ENCODE measurements at regions not wholly inside any gene's neighbourhood (a gene's known extent, or its start where the extent isn't known, plus 50 kb on each side); places are given as distances from the start of the nearest gene placed in this dataset.

DNA sequence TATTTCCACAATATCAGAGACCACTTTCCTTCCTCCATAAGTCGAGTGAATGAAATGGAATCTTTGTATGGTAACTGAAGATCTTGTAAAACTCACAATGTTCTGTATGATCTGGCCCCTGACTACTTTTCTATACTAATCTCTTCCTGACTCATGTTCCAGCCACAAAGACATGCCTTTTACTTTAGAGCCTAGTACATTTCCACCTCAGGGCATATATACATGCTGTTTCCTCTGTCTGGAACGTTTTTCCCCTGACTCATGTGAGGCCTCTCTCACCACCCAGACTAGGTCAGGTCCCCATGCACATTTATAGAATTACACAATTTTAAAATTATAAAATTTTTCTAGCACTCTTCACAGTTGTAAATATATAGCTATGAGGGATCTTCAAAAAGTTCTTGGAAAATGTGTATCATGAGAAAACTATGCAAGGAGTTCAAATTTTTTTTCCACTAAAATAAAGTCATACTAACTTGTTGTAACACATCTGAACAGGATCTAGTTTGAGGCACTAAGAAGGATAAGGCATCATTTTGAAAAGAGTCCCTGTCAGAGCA, 208.8 kb downstream of the SH2D1A start:
- Histone ChIP-seq H3K9me2 (replicated peaks; ENCODE audit: low read depth, low read length) (no peaks in the 10 kb centered on the region), H4K20me1 (ENCODE audit: insufficient read depth, low read length, poor library complexity, severe bottlenecking) (no peaks in the 10 kb centered on the region), H3K4me2 (ENCODE audit: low read depth, low read length, poor library complexity, severe bottlenecking) (no peak overlapping the region), H3K36me3 (ENCODE audit: insufficient read depth, low read length) (no peaks in the 10 kb centered on the region), H3K27me3 (ENCODE audit: insufficient read depth, low read length, poor library complexity, severe bottlenecking) (no peaks in the 10 kb centered on the region), H3K4me3 (ENCODE audit: low read length, poor library complexity, severe bottlenecking) (no peak overlapping the region), H3F3A (ENCODE audit: low read depth) (no peaks in the 10 kb centered on the region), H2AFZ (ENCODE audit: low read length) (no peak overlapping the region), H3K9ac (ENCODE audit: low read depth, low read length, poor library complexity, severe bottlenecking) (no peak overlapping the region), H3K9me3 (ENCODE audit: insufficient read depth, low read depth, low read length) (no peaks in the 10 kb centered on the region), H3K4me1 (ENCODE audit: insufficient read depth, low read length, poor library complexity, severe bottlenecking) (no peaks in the 10 kb centered on the region), H3K79me2 (ENCODE audit: insufficient read depth, low read length) (no peaks in the 10 kb centered on the region)
- no peak for TF ChIP-seq CTCF (conservative IDR thresholded peaks at IDR 0.05; ENCODE audit: low read length)
- TF ChIP-seq EZH2phosphoT487 (IDR thresholded peaks at IDR 0.05; ENCODE audit: borderline replicate concordance) = no peak

- H3K27me3 ChIP-seq (ENCODE audit: insufficient read depth, low read length, poor library complexity, severe bottlenecking) = no peaks in the 10 kb centered on the region
- no peaks in the 10 kb centered on the region for H3F3A ChIP-seq (ENCODE audit: low read depth)
- H4K20me1 ChIP-seq (ENCODE audit: insufficient read depth, low read length, poor library complexity, severe bottlenecking) = no peaks in the 10 kb centered on the region
- no peak overlapping the region for H3K9ac ChIP-seq (ENCODE audit: low read depth, low read length, poor library complexity, severe bottlenecking)
- TF ChIP-seq CTCF (conservative IDR thresholded peaks at IDR 0.05; ENCODE audit: low read length) = no peak
- no peak for TF ChIP-seq EZH2phosphoT487 (IDR thresholded peaks at IDR 0.05; ENCODE audit: borderline replicate concordance)
- no peaks in the 10 kb centered on the region for H3K9me3 ChIP-seq (ENCODE audit: insufficient read depth, low read depth, low read length)
- H3K4me3 ChIP-seq (ENCODE audit: low read length, poor library complexity, severe bottlenecking) = no peak overlapping the region
- H3K36me3 ChIP-seq (ENCODE audit: insufficient read depth, low read length) = no peaks in the 10 kb centered on the region
- H3K79me2 ChIP-seq (ENCODE audit: insufficient read depth, low read length) = no peaks in the 10 kb centered on the region
- H3K4me1 ChIP-seq (ENCODE audit: insufficient read depth, low read length, poor library complexity, severe bottlenecking) = no peaks in the 10 kb centered on the region
- no peak overlapping the region for H3K4me2 ChIP-seq (ENCODE audit: low read depth, low read length, poor library complexity, severe bottlenecking)
- H3K9me2 ChIP-seq (replicated peaks; ENCODE audit: low read depth, low read length) = no peaks in the 10 kb centered on the region
- no peak overlapping the region for H2AFZ ChIP-seq (ENCODE audit: low read length)
Observed at GRCh38 chrX:124557976-124558375, 211.6 kb downstream of the SH2D1A start.

GRCh38 chrX:124573468-124573867, 227.1 kb downstream of the SH2D1A start:
- H4K20me1 ChIP-seq (ENCODE audit: insufficient read depth, low read length, poor library complexity, severe bottlenecking) = no peaks in the 10 kb centered on the region
- no peak overlapping the region for H2AFZ ChIP-seq (ENCODE audit: low read length)
- no peaks in the 10 kb centered on the region for H3K27me3 ChIP-seq (ENCODE audit: insufficient read depth, low read length, poor library complexity, severe bottlenecking)
- H3F3A ChIP-seq (ENCODE audit: low read depth) = no peaks in the 10 kb centered on the region
- no peak overlapping the region for H3K4me2 ChIP-seq (ENCODE audit: low read depth, low read length, poor library complexity, severe bottlenecking)
- H3K4me1 ChIP-seq (ENCODE audit: insufficient read depth, low read length, poor library complexity, severe bottlenecking) = no peaks in the 10 kb centered on the region
- H3K79me2 ChIP-seq (ENCODE audit: insufficient read depth, low read length) = no peaks in the 10 kb centered on the region
- no peaks in the 10 kb centered on the region for H3K9me3 ChIP-seq (ENCODE audit: insufficient read depth, low read depth, low read length)
- H3K9me2 ChIP-seq (replicated peaks; ENCODE audit: low read depth, low read length) = no peaks in the 10 kb centered on the region
- no peak for TF ChIP-seq CTCF (conservative IDR thresholded peaks at IDR 0.05; ENCODE audit: low read length)
- TF ChIP-seq EZH2phosphoT487 (IDR thresholded peaks at IDR 0.05; ENCODE audit: borderline replicate concordance) = no peak
- no peaks in the 10 kb centered on the region for H3K36me3 ChIP-seq (ENCODE audit: insufficient read depth, low read length)
- no peak overlapping the region for H3K4me3 ChIP-seq (ENCODE audit: low read length, poor library complexity, severe bottlenecking)
- H3K9ac ChIP-seq (ENCODE audit: low read depth, low read length, poor library complexity, severe bottlenecking) = no peak overlapping the region
